GM18498 (cell line): ENCODE measurements at regions not wholly inside any gene's neighbourhood (a gene's known extent, or its start where the extent isn't known, plus 50 kb on each side); places are given as distances from the start of the nearest gene placed in this dataset.

Experiments
- ATAC-seq: cut with Tn5 transposase; IDR thresholded peaks from one replicate; pipeline ENCODE4 v1.9.1; 2021; ENCODE audit warnings: mild to moderate bottlenecking, moderate library complexity; ENCODE audit not compliant: unreplicated experiment

- ATAC-seq: no peak
These were observed 351.9 kb downstream of the C16orf95 start for GRCh38 chr16:86965331-86965730.

GRCh38 chr16:86965840-86966550, 351.2 kb downstream of the C16orf95 start:
- ATAC-seq: no peak

GRCh38 chr16:86966777-86967176, 350.4 kb downstream of the C16orf95 start:
- no peak for ATAC-seq

GRCh38 chr16:86968866-86969265, 348.3 kb downstream of the C16orf95 start:
- ATAC-seq: no peak

- ATAC-seq: no peak
These were observed 347.5 kb downstream of the C16orf95 start for GRCh38 chr16:86969716-86970115.

- no peak for ATAC-seq
These were observed 346.9 kb downstream of the C16orf95 start for GRCh38 chr16:86970279-86970678.

- no peak for ATAC-seq
These were observed 346.5 kb downstream of the C16orf95 start for GRCh38 chr16:86970726-86971125.

- no peak for ATAC-seq
These were observed 345.9 kb downstream of the C16orf95 start for GRCh38 chr16:86971251-86971650.

GRCh38 chr16:86974120-86974519, 343.1 kb downstream of the C16orf95 start:
- no peak for ATAC-seq

- ATAC-seq: no peak
These were observed 341.7 kb downstream of the C16orf95 start for GRCh38 chr16:86975445-86975844.

- no peak for ATAC-seq
These were observed 340.0 kb downstream of the C16orf95 start for GRCh38 chr16:86977076-86977676.

GRCh38 chr16:86978445-86979030, 338.7 kb downstream of the C16orf95 start:
- ATAC-seq: no peak

- no peak for ATAC-seq
These were observed 338.1 kb downstream of the C16orf95 start for GRCh38 chr16:86979061-86979460.

- ATAC-seq: no peak
These were observed 337.1 kb downstream of the C16orf95 start for GRCh38 chr16:86979984-86980553.

GRCh38 chr16:86980644-86981043, 336.5 kb downstream of the C16orf95 start:
- ATAC-seq: no peak

GRCh38 chr16:86982347-86982596, 334.9 kb downstream of the C16orf95 start:
- ATAC-seq: no peak

- ATAC-seq: no peak
These were observed 334.3 kb downstream of the C16orf95 start for GRCh38 chr16:86982912-86983311.

- ATAC-seq: no peak
These were observed 333.6 kb downstream of the C16orf95 start for GRCh38 chr16:86983621-86984020.

- no peak for ATAC-seq
These were observed 332.8 kb downstream of the C16orf95 start for GRCh38 chr16:86984343-86984742.

- ATAC-seq: no peak
These were observed 332.1 kb downstream of the C16orf95 start for GRCh38 chr16:86984991-86985647.

- no peak for ATAC-seq
These were observed 331.6 kb downstream of the C16orf95 start for GRCh38 chr16:86985648-86986015.

- no peak for ATAC-seq
These were observed 331.1 kb downstream of the C16orf95 start for GRCh38 chr16:86986136-86986535.
